HT-29 (cell line): ENCODE measurements at regions not wholly inside any gene's neighbourhood (a gene's known extent, or its start where the extent isn't known, plus 50 kb on each side); places are given as distances from the start of the nearest gene placed in this dataset.

Source experiments
- DNase-seq: peaks from one replicate; pipeline ENCODE4 v3.0.0-alpha.2; 2015; ENCODE audit warnings: low spot score

DNA sequence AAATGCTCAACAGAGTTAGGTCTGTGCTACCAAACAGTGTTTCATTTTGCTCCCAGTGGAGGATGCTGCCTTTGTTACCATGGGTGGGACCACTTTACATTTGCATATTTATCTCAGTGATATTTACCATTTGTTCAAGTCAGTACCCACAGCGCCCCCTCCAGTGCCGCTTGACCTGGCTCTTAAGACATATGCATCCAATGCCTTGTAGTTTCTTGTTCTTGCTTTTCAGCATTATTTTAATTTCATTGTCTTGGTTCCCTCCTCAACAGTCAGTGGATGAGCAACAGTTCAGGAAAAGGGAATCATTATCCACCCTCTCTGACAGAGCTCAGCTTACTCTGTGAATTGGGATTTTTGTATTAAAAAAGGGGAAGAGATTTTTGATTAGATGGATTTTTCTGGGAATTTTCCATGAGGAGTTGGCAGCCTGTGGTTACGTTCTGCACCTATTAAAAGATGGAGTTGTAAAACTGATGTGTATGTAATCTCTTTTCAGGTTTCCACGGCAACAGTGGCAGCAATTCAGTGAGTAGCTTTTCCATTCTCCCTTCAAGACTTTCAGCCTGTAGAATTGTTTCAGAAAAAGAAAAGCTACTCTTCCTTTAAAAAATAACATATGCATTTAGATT lies 240.5 kb upstream of the DAAM1 start:
- DNase-seq: peak; percentile 17

DNA sequence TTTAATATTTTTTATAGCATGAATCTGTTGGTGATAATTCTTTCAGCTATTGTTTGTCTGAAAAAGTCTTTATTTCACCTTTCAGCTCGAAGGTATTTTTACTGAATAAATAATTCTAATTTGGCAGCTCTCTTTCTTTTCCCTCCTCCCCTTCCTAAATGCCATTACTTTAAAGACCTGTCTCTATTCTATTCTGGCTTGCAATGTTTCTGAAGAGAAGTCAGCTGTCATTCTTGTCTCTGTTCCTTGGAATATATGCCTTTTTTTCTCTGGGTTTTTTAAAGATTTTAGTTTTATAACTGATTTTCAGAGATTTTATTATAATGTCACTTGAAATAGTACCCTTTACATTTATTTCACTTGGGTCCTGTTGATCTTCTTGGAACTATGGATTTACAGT lies 237.9 kb upstream of the DAAM1 start:
- DNase-seq: no peak

DNA sequence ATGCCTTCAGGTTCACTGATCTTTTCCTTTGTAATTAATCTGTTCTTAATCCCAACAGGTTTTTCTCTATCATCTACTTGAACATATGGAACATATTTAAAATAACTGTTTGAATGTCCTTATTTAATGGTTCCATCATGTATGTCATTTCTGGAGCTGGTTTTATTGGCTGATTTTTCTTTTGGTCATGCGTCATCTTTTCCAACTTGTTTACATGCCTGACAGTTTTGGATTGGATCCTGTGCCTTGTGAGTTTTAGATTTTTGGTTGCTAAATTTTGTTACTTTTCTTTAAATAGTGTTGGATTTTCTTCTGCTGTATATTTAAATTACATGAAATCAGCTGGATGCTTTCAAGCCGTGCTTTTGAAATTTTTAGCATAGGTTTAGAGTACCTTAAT lies 237.3 kb upstream of the DAAM1 start:
- no peak for DNase-seq

DNA sequence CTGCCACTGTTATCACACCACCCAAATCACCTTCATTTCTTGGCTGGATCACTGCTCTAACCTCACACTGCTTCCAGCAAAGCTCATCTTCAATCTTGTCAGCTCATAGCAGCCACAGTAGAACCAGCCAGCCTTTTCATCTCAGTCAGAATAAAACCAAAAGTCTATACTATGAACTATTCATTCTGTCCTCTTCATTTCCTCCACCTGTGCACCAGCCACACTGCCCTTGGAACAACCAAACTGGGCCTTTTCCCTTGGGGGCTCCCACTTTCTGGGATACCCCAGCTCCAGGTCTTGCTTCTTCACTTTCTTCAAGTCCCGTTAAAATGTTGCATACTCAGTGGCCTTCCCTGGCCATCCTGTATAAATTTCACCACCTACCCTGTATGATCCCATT lies 234.4 kb upstream of the DAAM1 start:
- DNase-seq: no peak

DNA sequence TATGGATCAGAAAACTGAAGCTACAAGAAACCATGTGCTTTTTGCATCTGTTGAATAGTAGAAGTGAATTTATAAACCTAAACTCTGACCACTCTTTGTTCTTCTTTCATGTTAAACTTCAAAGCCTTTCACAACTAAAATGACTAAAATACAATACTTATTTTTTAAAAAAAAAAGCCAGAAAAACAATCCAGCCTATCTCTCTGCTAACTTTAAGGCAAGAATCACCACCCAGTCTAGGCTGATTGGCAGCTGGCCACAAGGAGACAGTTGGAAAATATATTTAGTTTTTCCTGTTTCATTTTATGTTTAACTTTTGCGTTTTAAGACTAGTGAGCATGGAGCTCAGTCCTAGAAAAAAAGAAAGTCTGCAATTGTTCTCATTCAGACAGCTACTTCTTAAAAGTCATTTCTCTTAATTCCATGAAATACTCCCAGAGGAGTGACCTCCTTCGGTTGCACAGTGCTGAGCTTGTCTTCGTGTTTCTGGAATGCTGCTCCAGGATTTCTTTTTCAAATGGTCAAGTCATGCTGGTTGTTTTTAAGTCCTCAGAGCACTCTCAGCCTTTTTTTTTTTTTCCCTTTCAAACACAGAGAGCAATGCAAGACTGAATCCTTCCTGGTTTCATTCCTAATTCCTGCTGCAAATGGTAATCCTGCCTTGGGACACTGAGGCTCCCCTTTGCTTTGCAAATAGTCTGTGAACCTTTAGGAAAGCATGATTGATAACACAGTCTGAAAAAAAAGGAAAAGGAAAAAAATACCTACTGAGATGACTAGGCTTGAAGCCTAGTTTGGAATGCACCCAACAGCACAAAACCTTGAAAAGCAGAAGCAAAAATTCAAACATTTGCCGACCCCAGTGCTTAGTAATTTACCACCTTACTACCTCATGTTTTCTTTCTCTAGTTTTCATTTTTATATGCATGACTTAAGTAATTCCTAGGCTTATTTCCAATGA lies 233.3 kb upstream of the DAAM1 start:
- no peak for DNase-seq

DNA sequence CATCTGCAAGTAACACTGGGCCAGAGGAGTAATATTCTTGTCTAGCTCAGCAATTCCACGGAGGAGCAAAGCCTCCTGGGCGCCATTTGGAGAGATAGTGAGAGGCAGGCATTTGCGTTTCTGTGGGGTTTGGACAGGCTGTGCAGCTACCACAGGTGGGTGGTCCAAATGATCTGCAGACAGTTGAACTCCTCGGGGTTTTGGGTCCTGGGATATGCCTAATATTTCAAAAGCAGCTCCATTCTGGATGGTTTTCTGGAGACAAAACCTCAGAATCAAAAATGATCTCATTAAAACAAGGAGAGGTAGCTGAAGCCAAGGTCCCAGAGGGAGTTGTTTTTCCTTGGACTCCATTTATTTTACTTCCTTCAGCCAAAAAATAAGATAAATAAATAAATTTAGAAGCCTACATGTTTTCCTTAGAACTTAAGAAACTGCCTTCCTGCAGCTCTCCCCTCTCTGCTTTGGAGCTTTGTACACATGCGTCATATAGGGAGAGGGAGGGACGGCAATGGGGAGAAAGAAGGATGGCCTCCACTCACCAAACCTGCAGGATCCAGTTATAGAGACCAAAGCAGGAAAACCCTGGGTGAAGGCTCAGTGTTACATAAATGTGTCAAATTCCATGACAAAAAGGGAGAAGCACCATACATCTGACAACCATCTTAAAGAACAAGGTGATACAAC lies 227.3 kb upstream of the DAAM1 start:
- no peak for DNase-seq

DNA sequence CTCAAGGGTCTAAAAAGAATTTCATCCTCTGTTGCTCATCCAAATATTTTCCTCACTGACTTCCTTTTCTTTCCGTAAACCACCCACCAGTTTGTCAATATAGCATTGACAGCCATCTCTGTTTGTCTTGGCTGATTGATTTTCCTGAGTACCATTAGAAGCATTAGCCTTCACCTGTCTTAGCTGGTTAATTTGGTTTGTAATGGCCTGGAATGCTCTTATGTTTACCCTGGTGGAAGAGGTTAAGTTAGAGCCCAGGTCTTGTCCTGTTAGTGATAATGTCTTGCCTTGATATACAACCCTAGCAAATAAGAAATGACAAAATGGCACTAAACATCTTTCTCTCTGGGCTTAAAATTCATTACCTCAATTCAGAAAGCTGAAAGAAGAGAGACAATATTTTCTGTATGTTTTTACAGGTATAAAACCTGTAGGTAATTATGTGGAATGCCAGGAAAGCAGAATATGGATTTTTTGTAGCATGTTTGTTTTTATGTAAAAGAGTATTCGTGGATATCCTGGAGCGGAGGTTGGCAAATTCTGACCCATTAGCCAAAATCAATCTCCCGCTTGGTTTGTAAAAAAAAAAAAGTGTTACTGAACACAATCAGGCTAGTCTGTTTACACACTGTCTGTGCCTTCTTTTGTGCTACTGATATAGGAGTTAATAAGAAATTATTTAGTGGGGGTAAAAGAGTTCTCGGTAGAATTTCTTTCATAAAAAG lies 224.4 kb upstream of the DAAM1 start:
- DNase-seq: no peak

DNA sequence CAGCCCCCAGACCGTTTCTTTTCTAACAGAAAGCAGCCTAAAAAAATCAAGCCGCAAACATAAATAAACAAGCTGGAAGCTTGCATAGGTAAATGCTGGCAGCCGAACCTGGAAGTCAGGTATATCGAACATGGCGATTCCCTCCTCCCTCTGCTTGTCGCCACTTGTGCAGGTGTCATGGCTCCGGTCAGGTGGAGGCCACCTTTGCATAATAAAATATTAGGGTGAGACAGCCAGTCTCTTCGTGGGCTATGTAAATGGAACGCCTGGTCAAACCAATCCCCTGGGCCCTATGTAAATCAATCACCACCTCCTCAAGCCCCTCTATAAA lies 223.9 kb upstream of the DAAM1 start:
- DNase-seq: no peak

DNA sequence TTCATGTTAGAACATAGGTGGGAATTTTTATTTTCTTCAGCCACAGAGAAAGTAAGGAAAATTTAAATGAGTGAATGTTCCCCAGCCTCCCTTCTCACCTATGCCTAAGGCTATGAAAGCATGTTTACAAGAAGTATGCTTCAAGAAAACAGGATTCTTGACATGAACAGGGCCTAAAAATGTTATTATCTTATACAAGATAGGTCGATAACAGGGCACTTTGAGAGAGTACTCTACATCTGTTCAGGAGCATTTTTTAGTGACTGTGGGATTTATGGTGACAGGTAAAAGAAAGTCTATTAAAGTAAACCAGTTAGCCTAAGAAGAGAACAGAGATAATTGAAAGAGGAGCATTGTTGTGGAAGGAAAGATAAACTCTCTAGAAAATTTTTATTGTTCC lies 222.9 kb upstream of the DAAM1 start:
- DNase-seq: no peak

DNA sequence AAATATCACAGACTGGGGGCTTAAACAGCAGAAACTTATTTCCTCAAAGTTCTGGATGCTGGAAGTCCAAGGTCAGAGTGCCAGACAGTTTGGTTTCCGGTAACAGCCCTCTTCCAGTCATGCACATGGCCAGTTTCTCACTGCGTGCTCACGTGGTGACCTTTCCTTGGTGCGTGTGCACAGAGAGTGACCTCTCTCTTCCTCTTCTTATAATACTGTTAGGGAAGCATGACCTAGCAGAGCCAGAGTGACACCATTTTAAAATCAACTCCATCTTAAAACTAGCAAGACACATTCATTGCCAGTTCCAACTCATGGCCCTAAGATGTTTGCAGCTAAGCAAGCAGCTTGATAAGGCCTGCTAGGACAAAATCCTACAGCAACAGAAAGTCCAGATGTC lies 221.5 kb upstream of the DAAM1 start:
- DNase-seq: no peak

DNA sequence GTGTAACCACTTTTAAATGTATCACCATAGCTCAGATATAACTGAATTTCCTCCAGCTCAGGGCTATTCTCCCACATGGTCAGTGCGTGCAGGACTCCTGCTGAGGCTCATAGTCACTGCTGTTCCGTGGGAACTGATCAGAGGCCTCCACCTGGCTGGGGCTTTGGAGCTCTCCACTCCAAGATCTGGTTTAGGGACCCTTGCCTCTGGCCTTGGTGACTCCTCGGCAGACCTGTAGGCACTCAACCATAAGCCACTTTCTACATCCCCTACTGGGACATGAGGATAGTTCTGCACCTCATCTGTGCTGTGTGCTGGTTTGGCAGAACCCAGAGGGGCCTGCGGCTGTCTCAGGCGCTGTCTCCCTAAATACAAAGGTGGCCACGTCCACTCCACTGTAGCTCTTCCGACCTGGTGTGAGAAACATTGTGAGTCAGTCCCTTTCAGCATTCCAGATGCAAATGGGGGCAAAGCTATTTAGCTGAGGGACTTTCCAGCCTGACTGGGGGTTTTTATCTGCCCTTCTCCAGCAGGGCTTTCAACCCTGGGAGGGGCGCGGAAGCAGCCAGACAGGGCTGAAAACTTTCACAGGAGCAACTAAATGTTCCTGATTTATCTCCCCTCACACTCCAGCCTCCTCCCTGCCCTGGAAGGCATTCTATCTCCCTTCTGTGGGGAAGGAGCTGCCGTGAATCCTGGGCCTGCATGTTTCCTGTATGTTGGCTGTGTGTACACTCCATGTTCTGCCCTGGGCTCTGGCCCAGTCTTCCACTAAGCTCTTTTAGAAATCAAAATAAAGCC lies 218.3 kb upstream of the DAAM1 start:
- DNase-seq: no peak

DNA sequence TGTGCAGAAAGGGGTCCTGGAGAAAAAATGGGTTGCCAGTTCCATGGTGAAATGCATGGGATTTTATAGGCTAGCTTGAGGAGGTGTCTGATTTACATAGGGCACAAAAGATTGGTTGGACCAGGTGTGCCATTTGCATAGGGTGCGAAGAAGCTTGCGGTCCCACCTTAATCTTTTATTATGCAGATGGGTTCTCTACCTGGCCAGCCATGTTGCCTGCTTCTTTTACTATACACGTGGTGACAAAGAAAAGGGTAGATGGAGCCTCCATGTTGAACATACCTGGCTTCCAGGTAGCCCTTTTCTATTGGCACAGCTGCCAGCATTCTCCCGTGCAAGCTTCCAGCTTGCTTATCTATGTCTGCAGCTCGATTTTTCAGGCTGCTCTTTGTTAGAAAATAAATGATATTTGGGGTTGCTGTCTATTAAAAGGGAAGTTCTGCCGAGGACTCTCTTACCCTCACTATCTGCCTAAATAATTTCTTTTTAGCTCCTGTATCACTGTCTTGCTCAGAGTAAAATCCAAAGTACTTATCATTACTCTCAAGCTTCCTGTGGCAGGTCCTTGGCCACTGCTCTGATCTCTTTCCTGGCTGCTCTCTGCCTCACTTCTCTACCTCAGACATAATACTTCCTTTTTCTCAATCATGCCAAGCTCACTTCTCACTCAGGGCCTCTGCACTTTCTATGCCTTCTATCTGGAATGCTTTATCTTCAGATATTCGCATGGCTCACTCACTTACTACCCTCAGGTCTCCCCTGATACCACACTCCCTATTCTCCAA lies 216.0 kb upstream of the DAAM1 start:
- DNase-seq: no peak

DNA sequence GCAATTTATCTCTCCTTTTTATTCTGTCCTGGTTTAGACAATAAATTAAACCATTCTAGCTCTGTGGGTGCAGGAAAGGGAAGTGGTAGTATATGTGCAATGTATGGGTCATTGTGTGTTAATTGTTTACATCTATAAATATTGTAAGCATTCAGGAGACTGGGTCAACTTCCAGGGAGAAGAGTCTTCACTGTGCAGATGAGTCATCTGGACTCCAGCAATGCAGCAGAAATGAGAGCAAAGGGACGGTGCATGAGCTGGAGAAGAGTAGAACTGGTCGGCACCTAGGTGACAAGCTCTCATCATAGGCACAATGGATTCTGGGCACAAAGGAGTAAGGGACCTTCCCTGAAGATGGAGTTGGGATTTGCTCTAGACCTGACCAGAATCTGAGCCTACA lies 211.1 kb upstream of the DAAM1 start:
- DNase-seq: no peak

DNA sequence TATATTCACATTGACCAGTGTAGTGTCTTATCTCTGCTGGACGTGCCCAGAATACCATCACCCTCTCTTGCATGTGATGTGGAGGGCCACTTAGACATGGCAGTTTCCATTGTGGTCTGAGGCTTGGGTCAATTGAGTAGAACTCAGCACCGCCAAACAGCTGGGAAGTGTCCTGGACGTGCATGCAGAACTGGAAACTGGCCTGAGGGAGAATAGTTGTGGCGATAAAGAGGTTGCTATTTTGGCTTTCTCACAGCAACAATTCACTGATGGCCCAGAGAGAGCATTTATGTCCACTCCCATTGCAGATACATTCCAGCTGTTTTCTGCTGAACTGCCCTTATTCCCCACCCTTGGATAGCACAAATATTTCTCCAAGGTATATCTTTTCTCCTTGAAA lies 210.1 kb upstream of the DAAM1 start:
- DNase-seq: no peak

DNA sequence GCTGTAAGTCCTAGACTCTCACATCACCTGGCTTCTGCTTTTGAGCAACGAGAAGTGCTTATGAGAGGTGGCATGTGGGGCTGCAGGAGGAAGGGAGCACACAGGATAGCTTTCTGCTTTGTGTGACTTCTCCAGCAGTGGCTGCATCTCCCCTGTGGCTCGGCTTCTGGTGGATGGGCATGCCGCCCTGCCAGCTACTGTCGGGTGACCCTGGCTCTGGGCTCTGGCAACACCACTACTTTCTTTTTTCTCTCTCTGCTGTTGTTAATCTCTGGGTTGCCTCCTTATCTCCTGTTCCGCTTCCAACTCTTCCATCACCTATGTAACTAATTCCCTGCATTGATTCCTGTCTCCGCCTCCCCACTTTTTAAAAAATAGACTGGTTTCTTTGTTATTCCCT lies 209.1 kb upstream of the DAAM1 start:
- no peak for DNase-seq

DNA sequence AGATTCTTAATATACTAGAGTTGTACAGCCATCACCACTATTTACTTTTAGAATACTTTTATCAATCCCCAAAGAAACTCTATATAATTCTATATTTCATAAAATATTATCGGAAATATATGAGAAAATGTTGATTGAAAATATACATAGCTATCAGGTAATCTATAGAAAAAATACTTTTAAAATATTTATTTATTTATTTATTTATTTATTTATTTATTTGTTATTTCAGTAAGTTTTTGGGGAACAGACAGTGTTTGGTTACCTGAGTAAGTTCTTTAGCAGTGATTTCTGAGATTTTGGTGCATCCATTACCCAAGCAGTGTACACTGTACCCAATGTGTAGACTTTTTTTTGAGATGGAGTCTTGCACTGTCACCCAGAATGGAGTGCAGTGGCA lies 206.6 kb upstream of the DAAM1 start:
- no peak for DNase-seq

DNA sequence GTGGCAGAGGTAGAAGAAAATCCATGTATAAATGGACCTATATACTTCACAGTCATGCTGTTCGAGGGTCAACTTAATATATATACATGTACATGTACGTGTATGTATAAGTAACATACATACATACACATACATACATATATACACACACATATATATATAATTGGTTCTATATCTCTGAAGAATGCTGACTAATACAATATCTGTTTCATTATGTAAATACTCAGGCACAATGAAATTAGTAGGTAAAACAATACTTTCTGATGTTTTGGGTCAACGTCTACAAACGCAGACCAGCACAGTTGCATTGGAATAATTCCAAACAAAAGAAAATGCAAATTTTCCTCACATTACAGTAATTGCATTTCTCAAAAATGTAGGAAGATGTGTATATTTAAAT lies 202.7 kb upstream of the DAAM1 start:
- DNase-seq: no peak

DNA sequence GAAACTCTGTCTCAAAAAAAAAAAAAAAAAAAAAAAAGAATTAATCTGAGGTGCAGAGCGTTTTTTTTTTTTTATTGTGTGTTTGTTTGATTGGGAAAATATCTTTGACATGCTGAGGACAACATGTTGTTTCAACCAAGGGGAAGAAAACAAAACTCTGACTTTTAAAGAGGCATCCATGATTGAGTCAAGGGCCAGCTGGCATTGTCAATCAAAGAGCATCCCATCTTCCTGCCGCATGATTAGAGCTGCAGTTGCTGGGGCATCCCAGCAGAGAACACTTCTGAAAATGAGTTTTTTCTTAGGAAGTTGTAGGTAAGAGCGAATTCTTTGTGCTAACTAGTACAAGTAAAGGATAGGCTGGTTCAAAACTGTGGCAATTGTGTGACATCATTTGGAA lies 200.9 kb upstream of the DAAM1 start:
- no peak for DNase-seq

DNA sequence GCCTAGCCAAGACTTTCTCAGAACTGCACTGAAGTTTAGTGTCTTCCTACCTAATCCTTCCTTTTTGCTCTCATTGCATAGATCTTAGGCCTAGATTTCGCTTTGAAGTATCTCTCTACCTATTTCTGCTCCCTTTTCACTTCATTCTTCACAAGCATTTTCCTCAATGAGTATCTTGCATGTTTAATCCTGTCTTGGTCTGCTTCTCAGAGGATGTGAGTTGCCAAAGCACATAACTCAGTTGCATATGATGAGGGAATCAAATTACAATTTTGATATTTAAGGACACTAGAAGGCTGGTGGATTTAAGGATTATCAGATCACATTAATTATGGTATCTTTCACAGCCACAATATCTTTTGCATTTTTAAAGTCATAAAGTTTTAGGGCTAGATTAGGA lies 195.5 kb upstream of the DAAM1 start:
- no peak for DNase-seq

DNA sequence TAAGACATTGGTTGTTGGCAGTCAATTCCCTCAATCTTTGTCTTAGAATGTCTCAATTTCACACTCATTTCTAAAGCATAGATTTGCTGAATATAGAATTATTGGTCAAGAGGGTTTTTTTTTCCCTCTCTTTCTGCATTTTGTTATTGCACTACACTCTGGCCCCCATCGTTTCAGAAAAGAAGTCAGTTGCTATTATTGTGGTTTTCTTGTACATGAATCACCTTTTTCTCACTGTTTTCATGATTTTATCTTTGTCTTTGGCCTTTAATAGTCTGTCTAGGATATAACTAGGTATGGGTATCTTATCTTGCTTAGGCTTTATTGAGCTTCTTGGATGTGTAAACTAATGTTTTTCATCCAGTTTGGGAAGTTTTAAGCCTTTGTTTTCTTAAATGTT lies 194.3 kb upstream of the DAAM1 start:
- no peak for DNase-seq

DNA sequence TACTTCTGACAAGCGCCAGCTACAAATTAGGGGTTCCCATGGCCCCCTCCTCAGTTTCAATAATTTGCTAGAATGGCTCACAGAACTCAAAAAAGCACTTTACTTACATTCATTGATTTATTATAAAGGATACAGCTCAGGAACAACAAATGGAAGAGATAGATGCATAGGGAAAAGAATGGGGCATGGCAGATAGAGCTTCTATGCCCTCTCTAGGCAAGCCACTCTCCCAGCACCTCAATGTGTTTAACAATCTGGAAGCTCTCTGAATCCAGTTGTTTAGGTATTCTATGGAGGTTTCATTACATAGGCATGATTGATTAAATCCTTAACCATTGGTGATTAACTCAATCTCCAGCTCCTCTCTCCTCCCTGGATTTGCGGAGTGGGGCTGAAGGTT lies 184.5 kb upstream of the DAAM1 start:
- no peak for DNase-seq
